Urinary bladder (tissue), 3 donors: ENCODE measurements at regions not wholly inside any gene's neighbourhood (a gene's known extent, or its start where the extent isn't known, plus 50 kb on each side); places are given as distances from the start of the nearest gene placed in this dataset.

Experiments
- DNase-seq: peaks from one replicate; pipeline ENCODE4 v3.0.0-alpha.2; 2015; ENCODE audit errors: extremely low spot score
- H3K27ac ChIP-seq: one replicate; pipeline ENCODE4 v1.5.1; 2013; ENCODE audit warnings: low read depth, mild to moderate bottlenecking, moderate library complexity
- H3K36me3 ChIP-seq: one replicate; pipeline ENCODE4 v1.6.1; 2013; ENCODE audit warnings: mild to moderate bottlenecking, moderate library complexity; ENCODE audit not compliant: insufficient read depth
- H3K4me1 ChIP-seq: one replicate; pipeline ENCODE4 v1.6.1; 2013; ENCODE audit warnings: mild to moderate bottlenecking, moderate library complexity; ENCODE audit not compliant: insufficient read depth
- H3K4me3 ChIP-seq: one replicate; pipeline ENCODE4 v1.5.1; 2013; ENCODE audit warnings: low read depth, low read length
- WGBS: extraction: QIAGEN DNeasy Blood & Tissue Kit; methylation state at CpG from one replicate; pipeline ENCODE4 v1.1.7; 2013; 5-methylcytosine and 5-hydroxymethylcytosine counted together
- donor health status: healthy with polysubstance abuse.
- donor health status: healthy.

- H3K36me3 ChIP-seq = no peaks in the 10 kb centered on the region
- no peak overlapping the region for H3K4me3 ChIP-seq
- DNase-seq = no peak
- 85% methylated on average over 5 of the region's 5 CpGs for WGBS
- H3K4me1 ChIP-seq = no peaks in the 10 kb centered on the region
- no peak overlapping the region for H3K27ac ChIP-seq
These were observed 183.0 kb upstream of the SFRP2 start for GRCh38 chr4:153971899-153972298.

- Histone ChIP-seq H3K27ac (no peak overlapping the region), H3K4me1 (no peaks in the 10 kb centered on the region), H3K4me3 (no peak overlapping the region), H3K36me3 (no peaks in the 10 kb centered on the region)
- DNase-seq = no peak
- 98% methylated on average over 2 of the region's 2 CpGs for WGBS
These were observed 181.3 kb upstream of the SFRP2 start for GRCh38 chr4:153970169-153970568.

- Histone ChIP-seq H3K4me3 (no peak overlapping the region), H3K4me1 (no peaks in the 10 kb centered on the region), H3K36me3 (no peaks in the 10 kb centered on the region), H3K27ac (no peak overlapping the region)
- DNase-seq = no peak
These were observed 180.7 kb upstream of the SFRP2 start for GRCh38 chr4:153969542-153969941.

DNA sequence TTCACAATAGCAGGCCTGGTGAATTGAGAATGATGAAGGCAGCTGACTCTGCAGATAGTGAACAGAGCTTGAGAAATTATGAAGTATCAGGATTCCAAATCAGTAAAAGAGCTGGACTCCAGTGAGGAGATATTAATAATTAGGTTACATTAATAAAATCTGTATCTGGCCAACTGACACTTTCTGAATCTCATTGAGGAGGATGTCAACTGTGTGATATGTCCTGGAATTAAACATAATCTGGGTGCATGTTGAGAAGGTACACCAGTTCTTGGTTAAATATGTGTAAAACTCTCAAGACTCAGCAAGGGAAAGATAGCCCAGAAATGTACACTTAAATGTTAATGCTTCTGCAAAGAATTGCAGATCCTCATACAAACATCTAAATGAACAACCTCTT, 177.8 kb upstream of the SFRP2 start:
- Histone ChIP-seq H3K4me1 (no peaks in the 10 kb centered on the region), H3K27ac (no peak overlapping the region), H3K4me3 (no peak overlapping the region), H3K36me3 (no peaks in the 10 kb centered on the region)
- no peak for DNase-seq

DNA sequence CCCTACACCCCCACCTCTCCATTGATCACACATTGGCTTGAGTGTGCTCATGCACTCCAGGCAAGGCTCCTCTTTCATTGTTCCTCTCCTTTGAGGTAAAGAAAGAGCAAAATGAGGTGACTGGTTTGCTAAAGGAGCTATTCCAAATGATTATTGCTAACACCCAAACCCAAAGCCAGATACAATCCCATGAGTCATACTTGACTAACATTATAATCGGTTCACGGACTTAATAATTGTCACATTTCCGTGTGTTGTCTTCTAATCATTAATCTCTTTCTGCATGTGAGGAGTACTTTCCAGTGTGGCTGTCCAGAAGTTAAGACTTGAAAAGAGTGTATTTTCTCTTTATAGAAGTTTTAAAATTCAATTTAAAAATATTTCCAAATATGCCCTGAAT, 174.3 kb upstream of the SFRP2 start:
- Histone ChIP-seq H3K36me3 (no peaks in the 10 kb centered on the region), H3K4me3 (no peak overlapping the region), H3K4me1 (no peaks in the 10 kb centered on the region), H3K27ac (no peak overlapping the region)
- DNase-seq = no peak
- 80% methylated on average over 3 of the region's 3 CpGs for WGBS

- Histone ChIP-seq H3K36me3 (no peaks in the 10 kb centered on the region), H3K4me1 (no peaks in the 10 kb centered on the region), H3K27ac (no peak overlapping the region), H3K4me3 (no peak overlapping the region)
- 80% methylated on average over 5 of the region's 5 CpGs for WGBS
- DNase-seq = no peak
These were observed 173.6 kb upstream of the SFRP2 start for GRCh38 chr4:153962311-153963039.

DNA sequence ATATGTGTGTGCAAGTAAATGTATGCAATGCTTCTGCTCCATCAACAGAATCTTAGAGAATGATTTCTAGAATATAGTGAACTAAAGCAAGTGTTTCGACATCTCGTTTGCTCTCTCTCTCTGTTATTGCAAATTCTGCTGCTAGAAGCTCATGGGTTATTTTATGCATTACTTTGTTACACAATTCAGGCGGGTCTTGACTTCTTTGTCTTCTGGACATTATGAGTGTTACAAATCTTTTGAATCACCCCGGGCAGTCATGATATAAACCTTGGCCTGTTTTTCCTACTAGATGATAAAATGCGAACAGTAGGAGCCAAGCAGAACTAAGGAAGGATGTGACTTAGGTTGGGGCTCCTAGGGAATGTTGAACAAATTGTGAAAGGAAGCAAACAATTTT, 166.4 kb upstream of the SFRP2 start:
- H3K4me3 ChIP-seq = no peak overlapping the region
- no peak overlapping the region for H3K27ac ChIP-seq
- no peak for DNase-seq
- no peaks in the 10 kb centered on the region for H3K4me1 ChIP-seq
- WGBS = 74% methylated on average over 5 of the region's 5 CpGs
- H3K36me3 ChIP-seq = no peaks in the 10 kb centered on the region

DNA sequence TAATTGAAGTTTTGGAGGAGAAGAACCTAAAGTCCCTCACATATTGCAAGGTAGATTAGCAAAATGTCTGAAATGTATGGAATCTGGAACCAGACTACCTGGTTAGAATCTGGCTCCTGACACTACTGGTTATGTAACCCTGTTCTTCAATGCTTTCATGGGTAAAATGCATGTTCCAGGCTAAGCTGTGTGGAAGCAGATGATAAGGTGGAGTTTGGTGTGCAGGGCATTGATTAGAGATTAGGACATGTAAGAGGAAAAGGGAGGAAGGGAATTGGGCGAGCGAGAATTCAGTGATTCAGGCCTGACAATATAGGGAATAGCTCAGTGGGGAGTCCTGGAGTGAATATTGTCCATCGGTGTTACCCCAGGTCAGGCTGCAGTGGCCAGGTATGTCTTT, 165.8 kb upstream of the SFRP2 start:
- Histone ChIP-seq H3K27ac (no peak overlapping the region), H3K4me1 (no peaks in the 10 kb centered on the region), H3K4me3 (no peak overlapping the region), H3K36me3 (no peaks in the 10 kb centered on the region)
- DNase-seq = no peak
- 93% methylated on average over 3 of the region's 3 CpGs for WGBS

GRCh38 chr4:153950100-153950979, 161.5 kb upstream of the SFRP2 start:
- no peaks in the 10 kb centered on the region for H3K36me3 ChIP-seq
- no peak for DNase-seq
- H3K4me1 ChIP-seq = no peaks in the 10 kb centered on the region
- 60% methylated on average over 7 of the region's 7 CpGs for WGBS
- H3K4me3 ChIP-seq = no peak overlapping the region
- H3K27ac ChIP-seq = no peak overlapping the region

DNA sequence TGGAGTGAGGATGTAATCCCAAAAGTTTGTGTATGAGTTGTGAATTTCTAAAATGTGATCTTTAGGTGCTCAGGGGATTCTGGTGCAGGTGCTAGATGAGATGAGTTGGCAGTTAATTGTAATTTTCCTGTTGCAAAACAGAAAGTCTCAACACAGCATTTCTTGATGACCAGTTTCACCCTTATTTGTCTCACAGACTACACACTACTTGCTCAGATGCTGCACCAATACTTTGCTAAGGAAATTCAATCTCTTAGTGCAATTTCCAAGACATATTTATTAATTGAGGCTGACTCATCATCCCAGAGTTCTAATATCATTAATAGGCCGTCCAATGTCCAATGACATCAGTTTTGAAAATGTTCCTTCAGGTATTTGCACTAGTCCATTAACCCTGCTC, 159.2 kb upstream of the SFRP2 start:
- H3K36me3 ChIP-seq = no peaks in the 10 kb centered on the region
- no peak overlapping the region for H3K4me3 ChIP-seq
- no peak for DNase-seq
- 91% methylated on average over 1 of the region's 1 CpG for WGBS
- H3K27ac ChIP-seq = no peak overlapping the region
- no peaks in the 10 kb centered on the region for H3K4me1 ChIP-seq

- Histone ChIP-seq H3K27ac (no peak overlapping the region), H3K4me1 (no peaks in the 10 kb centered on the region), H3K4me3 (no peak overlapping the region), H3K36me3 (no peaks in the 10 kb centered on the region)
- DNase-seq = no peak
- 96% methylated on average over 1 of the region's 1 CpG for WGBS
These were observed 158.2 kb upstream of the SFRP2 start for GRCh38 chr4:153947124-153947523.

- no peak overlapping the region for H3K4me3 ChIP-seq
- DNase-seq = no peak
- no peaks in the 10 kb centered on the region for H3K4me1 ChIP-seq
- H3K27ac ChIP-seq = no peak overlapping the region
- no peaks in the 10 kb centered on the region for H3K36me3 ChIP-seq
- 91% methylated on average over 1 of the region's 1 CpG for WGBS
These were observed 156.8 kb upstream of the SFRP2 start for GRCh38 chr4:153945704-153946103.

DNA sequence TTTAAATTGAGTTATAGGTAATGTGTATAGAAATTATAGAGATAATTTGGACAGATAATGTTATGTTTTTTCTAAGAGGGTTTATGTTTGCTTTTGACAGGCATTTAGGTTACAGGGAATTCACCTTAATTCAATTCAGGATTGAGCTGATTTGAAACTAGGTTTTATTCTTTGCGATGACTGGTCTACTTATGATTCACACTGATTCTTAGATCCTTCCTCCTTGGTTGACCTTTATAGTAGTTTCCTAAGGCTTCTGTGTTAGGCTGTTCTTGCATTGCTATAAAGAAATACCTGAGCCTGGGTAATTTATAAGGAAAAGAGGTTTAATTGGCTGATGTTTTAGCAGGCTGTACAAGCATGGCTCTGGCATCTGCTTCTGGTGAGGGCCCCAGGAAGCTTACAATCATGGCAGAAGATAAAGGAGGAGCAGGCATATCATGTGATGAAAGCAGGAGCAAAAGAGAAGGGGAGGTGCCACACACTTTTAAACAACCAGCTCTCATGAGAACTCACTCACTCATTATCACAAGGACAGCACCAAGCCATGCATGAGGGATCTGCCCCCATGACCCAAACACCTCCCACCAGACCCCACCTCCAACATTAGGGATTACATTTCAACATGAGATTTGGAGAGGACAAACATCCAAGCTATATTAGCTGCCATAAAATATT, 155.0 kb upstream of the SFRP2 start:
- Histone ChIP-seq H3K27ac (no peak overlapping the region), H3K4me3 (no peak overlapping the region), H3K36me3 (no peaks in the 10 kb centered on the region), H3K4me1 (no peaks in the 10 kb centered on the region)
- WGBS = 94% methylated on average over 1 of the region's 1 CpG
- no peak for DNase-seq

- H3K36me3 ChIP-seq = no peaks in the 10 kb centered on the region
- DNase-seq = no peak
- H3K4me1 ChIP-seq = no peaks in the 10 kb centered on the region
- no peak overlapping the region for H3K4me3 ChIP-seq
- 72% methylated on average over 4 of the region's 4 CpGs for WGBS
- no peak overlapping the region for H3K27ac ChIP-seq
These were observed 152.0 kb upstream of the SFRP2 start for GRCh38 chr4:153940916-153941315.
